ENCODE measurements at regions not wholly inside any gene's neighbourhood (a gene's known extent, or its start where the extent isn't known, plus 50 kb on each side); places are given as distances from the start of the nearest gene placed in this dataset.

DNA sequence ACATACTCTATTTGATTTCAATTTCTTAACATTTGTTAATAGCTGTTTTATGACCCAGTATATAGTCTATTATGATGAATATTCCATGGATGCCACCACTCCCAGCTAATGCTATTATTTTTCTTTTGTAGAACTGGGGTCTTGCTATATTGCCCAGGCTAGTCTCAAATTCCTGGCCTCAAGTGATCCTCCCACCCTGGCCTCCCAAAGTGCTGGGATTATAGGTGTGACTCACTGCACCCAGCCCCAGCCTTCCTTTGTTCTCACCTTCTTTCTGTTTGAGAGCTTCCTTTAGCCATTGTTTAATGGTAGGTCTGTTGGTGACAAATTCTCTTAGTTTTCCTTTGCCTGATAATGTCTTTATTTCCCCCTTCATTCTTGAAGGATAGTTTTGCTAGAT lies 52.9 kb upstream of the AMOTL1 start:
- DNase-seq (ENCODE audit: low spot score, unreplicated experiment) = no peak
- TF ChIP-seq, protein P1, sequence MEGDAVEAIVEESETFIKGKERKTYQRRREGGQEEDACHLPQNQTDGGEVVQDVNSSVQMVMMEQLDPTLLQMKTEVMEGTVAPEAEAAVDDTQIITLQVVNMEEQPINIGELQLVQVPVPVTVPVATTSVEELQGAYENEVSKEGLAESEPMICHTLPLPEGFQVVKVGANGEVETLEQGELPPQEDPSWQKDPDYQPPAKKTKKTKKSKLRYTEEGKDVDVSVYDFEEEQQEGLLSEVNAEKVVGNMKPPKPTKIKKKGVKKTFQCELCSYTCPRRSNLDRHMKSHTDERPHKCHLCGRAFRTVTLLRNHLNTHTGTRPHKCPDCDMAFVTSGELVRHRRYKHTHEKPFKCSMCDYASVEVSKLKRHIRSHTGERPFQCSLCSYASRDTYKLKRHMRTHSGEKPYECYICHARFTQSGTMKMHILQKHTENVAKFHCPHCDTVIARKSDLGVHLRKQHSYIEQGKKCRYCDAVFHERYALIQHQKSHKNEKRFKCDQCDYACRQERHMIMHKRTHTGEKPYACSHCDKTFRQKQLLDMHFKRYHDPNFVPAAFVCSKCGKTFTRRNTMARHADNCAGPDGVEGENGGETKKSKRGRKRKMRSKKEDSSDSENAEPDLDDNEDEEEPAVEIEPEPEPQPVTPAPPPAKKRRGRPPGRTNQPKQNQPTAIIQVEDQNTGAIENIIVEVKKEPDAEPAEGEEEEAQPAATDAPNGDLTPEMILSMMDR (IDR thresholded peaks at IDR 0.05; ENCODE audit: unreplicated experiment) = no peak
- peaks cover 10% of the 10 kb centered on the region for H3K9me3 Mint-ChIP-seq (ENCODE audit: low read depth)
- no peaks in the 10 kb centered on the region for H3K4me1 Mint-ChIP-seq (ENCODE audit: low read depth)
- no peak overlapping the region for H3K27ac Mint-ChIP-seq
- no peaks in the 10 kb centered on the region for H3K36me3 Mint-ChIP-seq (ENCODE audit: insufficient read depth)
- H3K4me3 Mint-ChIP-seq (ENCODE audit: low read depth) = no peak overlapping the region
- H3K27me3 Mint-ChIP-seq = no peaks in the 10 kb centered on the region

DNA sequence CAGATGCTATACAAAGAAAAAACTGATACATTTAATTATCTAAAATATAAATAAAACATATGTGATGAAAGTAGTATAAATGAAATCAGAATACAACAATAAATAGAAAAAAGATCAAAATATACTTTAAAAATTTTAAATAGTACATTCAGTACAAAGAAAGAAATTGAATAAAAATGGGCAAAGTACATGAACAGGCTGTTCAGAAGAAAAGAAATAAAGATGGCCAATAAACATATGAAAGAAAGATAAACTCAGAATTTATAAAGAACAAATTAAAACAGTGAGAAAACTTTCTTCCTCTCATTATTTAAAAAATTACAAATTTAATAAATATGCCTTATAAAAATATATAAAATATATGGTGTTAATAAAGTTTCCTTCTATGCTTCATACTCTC lies 50.5 kb upstream of the AMOTL1 start:
- Mint-ChIP-seq H3K4me3 (ENCODE audit: low read depth) (no peak overlapping the region), H3K27me3 (no peaks in the 10 kb centered on the region), H3K9me3 (ENCODE audit: low read depth) (peaks cover 10% of the 10 kb centered on the region), H3K4me1 (ENCODE audit: low read depth) (peaks cover 3% of the 10 kb centered on the region), H3K36me3 (ENCODE audit: insufficient read depth) (no peaks in the 10 kb centered on the region), H3K27ac (no peak overlapping the region)
- TF ChIP-seq, protein P1 (IDR thresholded peaks at IDR 0.05; ENCODE audit: unreplicated experiment) = no peak
- no peak for DNase-seq (ENCODE audit: low spot score, unreplicated experiment)
